NCI-H146 (cell line): ENCODE measurements at regions not wholly inside any gene's neighbourhood (a gene's known extent, or its start where the extent isn't known, plus 50 kb on each side); places are given as distances from the start of the nearest gene placed in this dataset.
"Not testable (repeated sequence)": the region's sequence is repeated elsewhere in the genome, so short reads cannot be mapped to it uniquely, and the experiment has no call there.

ENCODE experiments used
- DNase-seq: peaks from one replicate; lab custom pipeline; 2025; lab: John Stamatoyannopoulos, UW

- DNase-seq = no peak
These were observed 101.4 kb downstream of the TNFRSF13B start for GRCh38 chr17:16870253-16871245.

GRCh38 chr17:16869531-16870252 is 102.2 kb downstream of the TNFRSF13B start:
- DNase-seq = not testable (repeated sequence)

DNA sequence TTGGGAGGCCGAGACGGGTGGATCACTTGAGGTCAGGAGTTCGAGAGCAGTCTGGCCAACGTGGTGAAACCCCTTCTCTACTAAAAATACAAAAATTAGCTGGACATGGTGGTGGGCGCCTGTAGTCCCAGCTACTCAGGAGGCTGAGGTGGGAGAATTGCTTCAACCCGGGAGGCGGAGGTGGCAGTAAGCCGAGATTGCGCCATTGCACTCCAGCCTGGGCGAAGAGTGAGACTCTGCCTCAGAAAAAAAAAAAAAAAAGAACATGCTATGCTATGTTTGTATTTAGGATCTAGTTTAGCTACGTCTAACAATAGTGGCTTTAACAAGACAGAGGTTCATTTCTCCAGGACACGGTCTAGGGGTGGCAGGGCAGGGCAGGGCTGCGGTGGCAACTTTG is 103.3 kb downstream of the TNFRSF13B start:
- not testable (repeated sequence) for DNase-seq

DNA sequence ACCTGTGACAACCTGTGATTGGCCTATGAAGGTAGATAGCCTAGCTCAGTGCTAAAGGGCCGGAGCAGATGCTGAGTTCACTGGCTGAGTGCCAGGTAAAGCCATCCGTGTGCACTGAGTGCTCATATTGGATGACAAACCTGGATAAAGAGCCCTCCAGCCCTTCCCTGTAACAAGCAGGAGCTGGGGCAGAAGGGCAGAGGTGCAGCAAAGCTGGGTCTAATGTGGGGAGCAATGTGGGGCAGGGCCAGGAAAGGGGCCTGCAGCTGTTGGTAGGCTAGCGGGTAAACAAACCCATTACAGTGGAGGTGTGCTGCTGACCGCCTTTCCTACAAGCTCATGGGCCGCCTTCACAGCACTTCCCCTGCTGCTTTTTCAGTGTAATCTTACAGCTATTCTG is 104.4 kb downstream of the TNFRSF13B start:
- peak; percentile 69 for DNase-seq

- not testable (repeated sequence) for DNase-seq
These were observed 105.1 kb downstream of the TNFRSF13B start for GRCh38 chr17:16866841-16867240.

- DNase-seq = no peak
These were observed 105.5 kb downstream of the TNFRSF13B start for GRCh38 chr17:16866436-16866835.

GRCh38 chr17:16865704-16866103 is 106.2 kb downstream of the TNFRSF13B start:
- not testable (repeated sequence) for DNase-seq

- not testable (repeated sequence) for DNase-seq
These were observed 106.8 kb downstream of the TNFRSF13B start for GRCh38 chr17:16865077-16865613.

DNA sequence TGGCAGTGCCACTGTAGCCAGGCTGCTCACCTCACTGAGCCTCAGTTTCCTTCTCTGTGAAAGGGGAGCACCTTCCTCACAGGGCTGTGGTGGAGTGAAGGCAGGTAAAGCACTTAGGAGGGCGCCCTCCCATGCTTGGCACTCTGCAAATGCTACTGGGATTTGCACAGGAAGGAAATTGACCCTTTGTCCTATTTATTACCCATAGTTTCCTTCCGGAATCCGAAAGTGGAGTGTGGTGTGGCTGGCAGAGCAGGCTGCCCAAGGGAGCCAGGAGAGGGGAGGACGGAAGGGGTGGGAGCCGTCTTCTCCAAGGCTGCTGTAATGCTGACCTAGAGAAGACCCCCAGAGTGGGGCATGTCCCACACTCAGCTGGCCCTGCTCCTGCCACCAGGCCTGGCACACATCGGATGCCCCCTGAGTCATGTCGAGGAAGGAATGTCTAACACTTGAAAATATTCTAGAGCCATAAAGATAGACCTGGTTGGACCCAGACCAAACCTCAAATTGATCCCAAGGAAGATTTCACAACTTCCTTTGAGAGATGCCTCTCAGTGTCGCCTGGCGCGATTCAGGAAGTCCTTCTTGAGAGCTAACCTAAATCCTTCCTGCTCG is 107.3 kb downstream of the TNFRSF13B start:
- DNase-seq = not testable (repeated sequence)

- not testable (repeated sequence) for DNase-seq
These were observed 110.8 kb downstream of the TNFRSF13B start for GRCh38 chr17:16861152-16861551.

DNA sequence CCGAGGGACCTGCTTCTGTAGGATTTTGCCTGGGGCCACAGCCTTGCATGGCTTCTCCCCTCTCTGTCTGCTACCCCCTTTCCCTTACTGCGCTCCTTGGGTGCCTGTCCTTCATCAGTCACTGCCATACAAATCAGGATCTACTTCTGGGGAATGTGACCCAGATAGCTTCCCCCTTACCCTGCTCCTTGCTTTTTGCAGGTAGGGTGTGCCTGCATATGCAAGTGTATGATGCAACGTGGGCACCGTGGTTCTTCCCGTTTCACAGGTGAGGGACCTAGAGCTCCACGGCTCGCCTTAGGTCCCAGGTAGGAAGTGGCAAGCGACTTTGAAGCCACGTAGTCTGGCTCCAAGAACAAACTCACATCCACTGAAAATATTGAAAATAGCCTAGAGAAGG is 111.5 kb downstream of the TNFRSF13B start:
- not testable (repeated sequence) for DNase-seq

DNA sequence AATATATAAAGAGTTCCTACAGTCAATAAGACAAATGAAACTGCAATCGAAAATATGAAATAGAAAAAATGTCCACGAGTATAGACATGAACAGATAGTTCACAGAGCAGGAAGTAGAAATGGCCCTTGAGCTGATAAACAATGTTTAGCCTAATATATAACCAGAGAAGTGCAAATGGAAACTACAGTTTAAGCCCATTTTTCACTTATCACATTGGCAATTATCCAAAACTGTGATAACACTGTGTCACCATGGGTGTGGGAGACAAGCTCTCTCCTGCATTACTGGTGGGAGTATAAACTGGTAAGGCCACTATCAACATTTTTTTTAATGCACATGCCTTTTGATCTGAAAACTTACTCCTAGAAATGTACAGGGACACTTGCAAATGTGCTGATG is 112.4 kb downstream of the TNFRSF13B start:
- not testable (repeated sequence) for DNase-seq

- DNase-seq = not testable (repeated sequence)
These were observed 114.2 kb downstream of the TNFRSF13B start for GRCh38 chr17:16857746-16858145.

DNA sequence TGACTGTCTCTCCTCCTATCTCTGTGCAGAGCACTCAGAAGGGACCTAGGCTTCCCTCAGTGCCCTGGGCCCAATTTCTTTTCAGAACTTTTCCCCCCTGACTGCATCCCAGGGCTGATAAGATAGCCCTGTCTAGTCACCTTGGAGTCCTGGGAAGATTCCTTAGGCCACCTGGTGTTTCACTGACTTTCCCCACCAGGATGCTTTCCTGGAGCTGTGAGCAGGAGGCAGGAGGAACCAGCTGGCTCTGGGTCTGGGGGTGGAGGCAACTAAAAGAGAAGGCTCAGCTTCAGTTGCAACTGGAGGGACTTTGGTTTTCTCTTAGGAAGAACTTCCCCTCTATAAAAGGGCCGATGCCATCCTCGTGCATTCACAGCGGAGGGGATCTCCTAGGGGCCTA is 115.1 kb downstream of the TNFRSF13B start:
- DNase-seq = not testable (repeated sequence)

DNA sequence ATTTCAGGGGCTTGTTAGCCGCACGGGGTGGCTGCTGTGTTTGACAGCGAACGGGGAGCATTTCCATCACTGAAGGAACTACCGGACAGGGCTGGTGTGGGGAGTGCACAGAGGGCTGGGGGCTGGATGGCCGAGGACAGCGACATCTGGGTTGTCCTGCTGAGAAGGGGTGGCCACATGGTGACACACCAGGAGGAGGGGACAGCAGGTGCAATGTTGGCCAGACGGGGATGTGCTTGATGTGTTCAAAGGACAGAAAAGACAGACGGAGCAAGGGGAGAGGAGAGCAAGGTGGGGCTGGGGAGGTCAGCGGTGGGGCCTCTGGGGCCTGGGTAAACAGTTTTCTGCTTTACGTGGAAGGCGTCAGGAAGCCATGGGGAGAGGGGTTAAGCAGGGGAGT is 115.7 kb downstream of the TNFRSF13B start:
- peak; percentile 83 for DNase-seq

DNA sequence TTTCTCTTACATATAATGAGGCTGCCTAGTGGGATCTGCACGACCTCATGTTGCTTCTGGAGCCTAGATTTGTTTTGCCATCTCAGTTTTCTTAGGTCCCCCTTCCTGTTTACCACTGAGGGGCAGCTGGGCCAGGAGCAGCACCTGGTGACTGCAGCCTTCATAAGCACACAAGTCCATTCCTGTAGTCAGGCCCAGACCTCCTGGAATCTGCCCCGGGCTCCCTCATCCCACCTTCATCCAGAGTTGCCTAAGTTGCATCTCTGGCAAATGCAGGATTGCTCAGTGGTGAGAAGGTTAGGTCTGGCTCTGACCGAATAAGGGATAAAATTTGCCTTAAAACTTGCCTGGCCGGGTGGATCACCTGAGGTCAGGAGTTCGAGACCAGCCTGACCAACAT is 117.3 kb downstream of the TNFRSF13B start:
- peak; percentile 50 for DNase-seq

DNA sequence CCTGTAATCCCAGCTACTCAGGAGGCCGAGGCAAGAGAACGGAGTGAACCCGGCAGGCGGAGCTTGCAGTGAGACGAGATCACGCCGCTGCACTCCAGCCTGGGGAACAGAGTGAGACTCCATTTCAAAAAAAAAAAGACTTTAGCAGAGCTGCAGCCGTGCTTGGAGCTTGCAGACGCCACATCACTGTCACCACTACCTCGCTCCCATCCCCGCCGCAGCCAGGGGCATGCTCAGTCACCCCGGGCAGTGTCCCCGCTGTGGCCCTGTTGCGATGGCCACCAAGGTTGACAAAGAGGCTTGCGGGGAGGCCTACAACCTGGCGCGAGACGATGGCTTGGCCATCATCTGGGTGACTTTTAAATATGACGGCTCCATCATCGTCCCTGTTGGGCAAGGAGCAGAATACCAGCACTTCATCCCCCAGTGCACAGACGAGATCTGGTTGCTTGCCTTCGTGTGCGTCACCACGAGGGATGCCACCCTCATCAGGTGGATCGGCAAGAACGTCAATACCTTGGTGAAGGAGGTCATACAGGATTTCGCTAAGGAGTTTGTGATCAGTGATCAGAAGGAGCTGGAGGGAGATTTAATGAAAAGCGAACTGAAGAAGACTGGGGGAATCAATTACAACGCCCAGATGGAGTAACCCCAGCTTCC is 118.1 kb downstream of the TNFRSF13B start:
- no peak for DNase-seq

DNA sequence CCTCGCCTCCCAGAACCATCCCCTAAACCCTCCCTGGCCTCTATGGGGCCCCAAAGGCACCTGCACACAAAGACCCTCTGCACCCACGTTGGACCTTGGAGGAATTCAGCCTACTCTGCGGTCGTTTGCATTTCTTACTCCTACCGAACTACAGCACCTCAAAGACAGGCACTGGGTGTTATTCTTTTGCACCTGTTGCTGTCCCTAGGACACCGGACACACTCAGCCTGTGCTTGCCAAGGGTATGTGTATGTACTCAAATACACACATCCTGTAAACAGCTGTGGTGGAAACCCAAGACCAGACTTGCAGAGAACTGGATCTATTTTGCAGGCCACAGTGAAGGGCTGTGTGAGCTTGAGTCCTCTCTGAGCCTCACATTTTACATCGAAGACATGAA is 122.1 kb downstream of the TNFRSF13B start:
- not testable (repeated sequence) for DNase-seq

GRCh38 chr17:16848997-16849396 is 122.9 kb downstream of the TNFRSF13B start:
- DNase-seq = not testable (repeated sequence)

GRCh38 chr17:16845098-16845497 is 126.8 kb downstream of the TNFRSF13B start:
- not testable (repeated sequence) for DNase-seq

DNA sequence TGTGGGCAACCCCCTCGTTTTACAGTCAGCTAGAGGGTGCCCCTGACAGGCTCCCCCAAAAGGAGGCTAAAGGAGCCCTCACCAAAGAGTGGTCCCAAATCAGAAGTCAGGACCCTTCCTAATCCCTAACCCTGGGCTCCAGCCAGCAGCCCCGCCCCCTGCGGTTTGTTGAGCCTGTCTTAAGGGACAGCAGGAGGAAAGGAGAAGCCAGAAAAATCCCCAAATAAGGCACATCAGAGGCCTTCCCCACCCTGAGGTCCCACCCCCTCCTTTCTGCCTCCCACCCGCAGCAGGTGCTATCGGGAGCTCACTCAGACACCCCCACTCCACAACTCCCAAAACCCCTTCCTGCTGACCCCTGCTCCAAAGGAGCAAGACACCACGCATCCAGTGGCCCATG is 127.2 kb downstream of the TNFRSF13B start:
- DNase-seq = not testable (repeated sequence)
